GM19328 (cell line): ENCODE measurements at regions not wholly inside any gene's neighbourhood (a gene's known extent, or its start where the extent isn't known, plus 50 kb on each side); places are given as distances from the start of the nearest gene placed in this dataset.

ENCODE experiments used
- ATAC-seq: cut with Tn5 transposase; IDR thresholded peaks from one replicate; pipeline ENCODE4 v1.9.1; 2021; ENCODE audit warnings: mild to moderate bottlenecking, moderate library complexity; ENCODE audit not compliant: unreplicated experiment

GRCh38 chr4:135120195-135120594, 918.6 kb upstream of the PABPC4L start:
- ATAC-seq, result no peak

- ATAC-seq, result no peak
Measured at GRCh38 chr4:135114079-135114478, 912.5 kb upstream of the PABPC4L start.

- ATAC-seq, result no peak
Measured at GRCh38 chr4:135098061-135098460, 896.5 kb upstream of the PABPC4L start.

GRCh38 chr4:135073389-135073788, 871.8 kb upstream of the PABPC4L start:
- no peak for ATAC-seq

GRCh38 chr4:135072553-135072952, 871.0 kb upstream of the PABPC4L start:
- ATAC-seq, result no peak

- ATAC-seq, result no peak
Measured at GRCh38 chr4:135065366-135065765, 863.8 kb upstream of the PABPC4L start.

GRCh38 chr4:135050086-135050717, 848.6 kb upstream of the PABPC4L start:
- no peak for ATAC-seq

- no peak for ATAC-seq
Measured at GRCh38 chr4:135032670-135033069, 831.1 kb upstream of the PABPC4L start.

GRCh38 chr4:135015771-135016170, 814.2 kb upstream of the PABPC4L start:
- ATAC-seq, result no peak

- no peak for ATAC-seq
Measured at GRCh38 chr4:135007400-135007799, 805.8 kb upstream of the PABPC4L start.

- no peak for ATAC-seq
Measured at GRCh38 chr4:134999169-134999568, 797.6 kb upstream of the PABPC4L start.

GRCh38 chr4:134961963-134962362, 760.4 kb upstream of the PABPC4L start:
- no peak for ATAC-seq

- no peak for ATAC-seq
Measured at GRCh38 chr4:134958862-134959261, 757.3 kb upstream of the PABPC4L start.

GRCh38 chr4:134955059-134955458, 753.5 kb upstream of the PABPC4L start:
- ATAC-seq, result no peak

GRCh38 chr4:134952775-134953174, 751.2 kb upstream of the PABPC4L start:
- ATAC-seq, result no peak

- ATAC-seq, result no peak
Measured at GRCh38 chr4:134952305-134952704, 750.7 kb upstream of the PABPC4L start.

- ATAC-seq, result no peak
Measured at GRCh38 chr4:134948110-134948642, 746.6 kb upstream of the PABPC4L start.

- no peak for ATAC-seq
Measured at GRCh38 chr4:134944115-134944514, 742.5 kb upstream of the PABPC4L start.

GRCh38 chr4:134936014-134936413, 734.4 kb upstream of the PABPC4L start:
- no peak for ATAC-seq

- no peak for ATAC-seq
Measured at GRCh38 chr4:134935320-134935719, 733.7 kb upstream of the PABPC4L start.

GRCh38 chr4:134934036-134934808, 732.6 kb upstream of the PABPC4L start:
- no peak for ATAC-seq

GRCh38 chr4:134915355-134915754, 713.8 kb upstream of the PABPC4L start:
- no peak for ATAC-seq
